GM23338 (cell line): ENCODE measurements at regions not wholly inside any gene's neighbourhood (a gene's known extent, or its start where the extent isn't known, plus 50 kb on each side); places are given as distances from the start of the nearest gene placed in this dataset.

ENCODE experiments used
- CREB1 ChIP-seq: fragments of 250-450 bp; sonication (Bioruptor Pico); IDR thresholded peaks from 2 replicates; pipeline ENCODE4 v1.5.0; 2020; ENCODE audit warnings: low read depth, mild to moderate bottlenecking, moderate library complexity
- EZH2 ChIP-seq: fragments of 200-600 bp; sonication (generic); IDR thresholded peaks from one replicate; pipeline ENCODE4 v1.8.0; 2017; ENCODE audit warnings: antibody characterized with exemption, mild to moderate bottlenecking, low read depth; ENCODE audit not compliant: unreplicated experiment
- TF ChIP-seq, protein P1 (sequence below), 2 experiments: fragments of 200-600 bp in 1 of 2; sonication (generic) in 1 of 2; conservative IDR thresholded peaks; 2 replicates each; pipeline versions ENCODE4 v1.5.1 to v1.6.1; 2016 to 2017; ENCODE audit warnings: antibody characterized with exemption in 2 of 2, low read depth in 2 of 2, mild to moderate bottlenecking in 2 of 2, moderate library complexity in 1 of 2
- TF ChIP-seq, protein P2 (sequence below): IDR thresholded peaks from one replicate; pipeline ENCODE4 v1.6.1; 2018; ENCODE audit warnings: antibody characterized with exemption; ENCODE audit not compliant: unreplicated experiment

DNA sequence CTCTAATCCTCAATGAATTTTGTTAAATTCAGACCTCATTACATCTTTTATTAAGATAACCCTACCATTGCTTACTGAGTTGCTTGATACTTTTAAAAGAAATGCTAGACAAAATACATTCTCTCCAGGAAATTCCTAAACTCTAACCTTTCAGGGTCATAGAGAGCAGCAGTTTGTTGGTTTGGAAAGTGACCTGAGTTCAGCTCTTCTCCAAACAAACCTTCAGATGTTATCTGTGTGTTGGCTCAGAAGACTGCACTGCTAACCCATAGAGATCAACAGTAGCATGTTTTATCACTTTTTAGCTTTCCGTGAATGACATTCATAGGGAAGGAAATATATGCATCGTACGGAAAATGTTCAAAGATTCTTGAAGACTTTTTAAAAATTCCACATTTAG lies 101.8 kb upstream of the VEGFC start:
- no peak for TF ChIP-seq EZH2
- TF ChIP-seq, protein P1, sequence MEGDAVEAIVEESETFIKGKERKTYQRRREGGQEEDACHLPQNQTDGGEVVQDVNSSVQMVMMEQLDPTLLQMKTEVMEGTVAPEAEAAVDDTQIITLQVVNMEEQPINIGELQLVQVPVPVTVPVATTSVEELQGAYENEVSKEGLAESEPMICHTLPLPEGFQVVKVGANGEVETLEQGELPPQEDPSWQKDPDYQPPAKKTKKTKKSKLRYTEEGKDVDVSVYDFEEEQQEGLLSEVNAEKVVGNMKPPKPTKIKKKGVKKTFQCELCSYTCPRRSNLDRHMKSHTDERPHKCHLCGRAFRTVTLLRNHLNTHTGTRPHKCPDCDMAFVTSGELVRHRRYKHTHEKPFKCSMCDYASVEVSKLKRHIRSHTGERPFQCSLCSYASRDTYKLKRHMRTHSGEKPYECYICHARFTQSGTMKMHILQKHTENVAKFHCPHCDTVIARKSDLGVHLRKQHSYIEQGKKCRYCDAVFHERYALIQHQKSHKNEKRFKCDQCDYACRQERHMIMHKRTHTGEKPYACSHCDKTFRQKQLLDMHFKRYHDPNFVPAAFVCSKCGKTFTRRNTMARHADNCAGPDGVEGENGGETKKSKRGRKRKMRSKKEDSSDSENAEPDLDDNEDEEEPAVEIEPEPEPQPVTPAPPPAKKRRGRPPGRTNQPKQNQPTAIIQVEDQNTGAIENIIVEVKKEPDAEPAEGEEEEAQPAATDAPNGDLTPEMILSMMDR (conservative IDR thresholded peaks at IDR 0.05; ENCODE audit: low read depth in 2 of 2) = no peak
- TF ChIP-seq, protein P2, sequence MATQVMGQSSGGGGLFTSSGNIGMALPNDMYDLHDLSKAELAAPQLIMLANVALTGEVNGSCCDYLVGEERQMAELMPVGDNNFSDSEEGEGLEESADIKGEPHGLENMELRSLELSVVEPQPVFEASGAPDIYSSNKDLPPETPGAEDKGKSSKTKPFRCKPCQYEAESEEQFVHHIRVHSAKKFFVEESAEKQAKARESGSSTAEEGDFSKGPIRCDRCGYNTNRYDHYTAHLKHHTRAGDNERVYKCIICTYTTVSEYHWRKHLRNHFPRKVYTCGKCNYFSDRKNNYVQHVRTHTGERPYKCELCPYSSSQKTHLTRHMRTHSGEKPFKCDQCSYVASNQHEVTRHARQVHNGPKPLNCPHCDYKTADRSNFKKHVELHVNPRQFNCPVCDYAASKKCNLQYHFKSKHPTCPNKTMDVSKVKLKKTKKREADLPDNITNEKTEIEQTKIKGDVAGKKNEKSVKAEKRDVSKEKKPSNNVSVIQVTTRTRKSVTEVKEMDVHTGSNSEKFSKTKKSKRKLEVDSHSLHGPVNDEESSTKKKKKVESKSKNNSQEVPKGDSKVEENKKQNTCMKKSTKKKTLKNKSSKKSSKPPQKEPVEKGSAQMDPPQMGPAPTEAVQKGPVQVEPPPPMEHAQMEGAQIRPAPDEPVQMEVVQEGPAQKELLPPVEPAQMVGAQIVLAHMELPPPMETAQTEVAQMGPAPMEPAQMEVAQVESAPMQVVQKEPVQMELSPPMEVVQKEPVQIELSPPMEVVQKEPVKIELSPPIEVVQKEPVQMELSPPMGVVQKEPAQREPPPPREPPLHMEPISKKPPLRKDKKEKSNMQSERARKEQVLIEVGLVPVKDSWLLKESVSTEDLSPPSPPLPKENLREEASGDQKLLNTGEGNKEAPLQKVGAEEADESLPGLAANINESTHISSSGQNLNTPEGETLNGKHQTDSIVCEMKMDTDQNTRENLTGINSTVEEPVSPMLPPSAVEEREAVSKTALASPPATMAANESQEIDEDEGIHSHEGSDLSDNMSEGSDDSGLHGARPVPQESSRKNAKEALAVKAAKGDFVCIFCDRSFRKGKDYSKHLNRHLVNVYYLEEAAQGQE = no peak
- TF ChIP-seq CREB1 = no peak
